Endothelial cell of umbilical vein (primary cell): ENCODE measurements at regions not wholly inside any gene's neighbourhood (a gene's known extent, or its start where the extent isn't known, plus 50 kb on each side); places are given as distances from the start of the nearest gene placed in this dataset.

ENCODE experiments used
- BruUV-seq: library from RNA; stranded (reverse); fragments of 400-500 nt; replicated peaks from 2 replicates; lab custom pipeline; 2021; lab: Mats Ljungman, UMichigan
- CTCF ChIA-PET: fragments of 300-600, 350-600 bp; sonication (Branson Sonifier 250); formaldehyde crosslinking; loops from one replicate; lab custom pipeline; 2021; ENCODE audit warnings: antibody characterized with exemption, inconsistent platforms; lab: Charles Lee
- POLR2A ChIA-PET: fragments of 300-600, 350-600 bp; sonication (Branson Sonifier 250); formaldehyde crosslinking; loops from one replicate; lab custom pipeline; 2021; ENCODE audit warnings: antibody characterized with exemption, inconsistent platforms; lab: Charles Lee
- DNase-seq: peaks from one replicate; pipeline ENCODE4 v3.0.0-alpha.2; 2011; ENCODE audit warnings: low read depth, low spot score
- FAIRE-seq: peaks from 2 replicates; lab custom pipeline; 2011; peaks lifted over from hg19 to GRCh38; lab: Jason Lieb, UNC
- H2AFZ ChIP-seq: 2 replicates; pipeline ENCODE4 v1.6.0; 2012; ENCODE audit warnings: low read depth, low read length, control low read depth, inconsistent platforms
- H3K27ac ChIP-seq: 2 replicates; pipeline ENCODE4 v1.5.1; 2011; ENCODE audit warnings: low read depth, mild to moderate bottlenecking, control low read depth, low read length, moderate library complexity; ENCODE audit not compliant: insufficient read depth
- H3K27me3 ChIP-seq, 2 experiments: 2 replicates each; pipeline versions ENCODE4 v1.6.0 to v1.6.1; 2011; ENCODE audit warnings: low read length in 2 of 2, mixed read lengths in 1 of 2; ENCODE audit not compliant: control insufficient read depth in 2 of 2, insufficient read depth in 2 of 2
- H3K36me3 ChIP-seq, 2 experiments: 2 replicates in 1 of 2; 3 replicates in 1 of 2; pipeline ENCODE4 v1.5.1; 2011; ENCODE audit warnings: low read length in 2 of 2, mild to moderate bottlenecking in 1 of 2, moderate library complexity in 1 of 2; ENCODE audit not compliant: control insufficient read depth in 2 of 2, insufficient read depth in 2 of 2; ENCODE audit errors: extremely low read depth in 1 of 2
- H3K4me1 ChIP-seq: 3 replicates; pipeline ENCODE4 v1.5.1; 2011; ENCODE audit warnings: mild to moderate bottlenecking, low read length; ENCODE audit not compliant: control insufficient read depth, insufficient read depth; ENCODE audit errors: extremely low read depth
- H3K4me2 ChIP-seq: 2 replicates; pipeline ENCODE4 v1.6.1; 2011; ENCODE audit warnings: low read length, control low read depth, mixed read lengths; ENCODE audit not compliant: insufficient read depth
- H3K4me3 ChIP-seq, 3 experiments: fragments of 200-600 bp in 1 of 3; sonication (generic), shearing (Covaris generic) in 1 of 3; replicated peaks in 1 of 3; 2 replicates each; pipeline ENCODE4 v1.5.1; 2011 to 2016; ENCODE audit warnings: control low read depth in 3 of 3, low read length in 3 of 3, mild to moderate bottlenecking in 2 of 3, inconsistent platforms in 1 of 3, low read depth in 1 of 3, moderate library complexity in 1 of 3; ENCODE audit not compliant: insufficient read depth in 1 of 3
- H3K79me2 ChIP-seq: 2 replicates; pipeline ENCODE4 v1.6.0; 2012; ENCODE audit warnings: low read length, inconsistent platforms; ENCODE audit not compliant: control insufficient read depth, insufficient read depth
- H3K9ac ChIP-seq: replicated peaks from 2 replicates; pipeline ENCODE3; 2011; ENCODE audit warnings: low read length, control low read depth; ENCODE audit not compliant: insufficient read depth; ENCODE audit errors: extremely low read depth
- H3K9me1 ChIP-seq: replicated peaks from 3 replicates; pipeline ENCODE4 v1.6.0; 2011; ENCODE audit warnings: mild to moderate bottlenecking, low read length; ENCODE audit not compliant: control insufficient read depth, insufficient read depth; ENCODE audit errors: extremely low read depth
- H3K9me3 ChIP-seq: replicated peaks from 2 replicates; pipeline ENCODE4 v1.5.1; 2012; ENCODE audit warnings: low read length, inconsistent platforms; ENCODE audit not compliant: control insufficient read depth, insufficient read depth
- H4K20me1 ChIP-seq: replicated peaks from 2 replicates; pipeline ENCODE3; 2011; ENCODE audit warnings: mild to moderate bottlenecking, low read length; ENCODE audit not compliant: control insufficient read depth, insufficient read depth; ENCODE audit errors: extremely low read depth
- EZH2 ChIP-seq: IDR thresholded peaks from 2 replicates; pipeline ENCODE4 v1.6.1; 2012; ENCODE audit warnings: borderline replicate concordance, low read depth, mild to moderate bottlenecking, moderate library complexity, low read length, inconsistent platforms; ENCODE audit not compliant: severe bottlenecking
- FOS ChIP-seq: IDR thresholded peaks from 2 replicates; pipeline ENCODE4 v1.6.1; 2011; ENCODE audit warnings: mild to moderate bottlenecking, low read length, moderate library complexity, borderline replicate concordance; ENCODE audit not compliant: insufficient read depth
- GATA2 ChIP-seq: IDR thresholded peaks from 2 replicates; pipeline ENCODE4 v1.7.0; 2011; ENCODE audit warnings: low read depth, mild to moderate bottlenecking, moderate library complexity, mixed read lengths, low read length; ENCODE audit not compliant: insufficient read length, insufficient read depth
- JUN ChIP-seq: IDR thresholded peaks from 2 replicates; pipeline ENCODE4 v1.6.1; 2011; ENCODE audit warnings: borderline replicate concordance, low read depth; ENCODE audit not compliant: insufficient read length, insufficient read depth
- MYC ChIP-seq: IDR thresholded peaks from one replicate; pipeline ENCODE4 v1.6.1; 2011; ENCODE audit warnings: mild to moderate bottlenecking, low read depth, low read length
- POLR2A ChIP-seq: IDR thresholded peaks from 2 replicates; pipeline ENCODE4 v1.6.1; 2012; ENCODE audit warnings: low read depth, mild to moderate bottlenecking, control low read depth, low read length
- POLR2AphosphoS5 ChIP-seq: IDR thresholded peaks from 2 replicates; pipeline ENCODE4 v1.6.1; 2012; ENCODE audit warnings: low read depth, mild to moderate bottlenecking, control low read depth, low read length, moderate library complexity; ENCODE audit not compliant: insufficient read depth
- dilution Hi-C: fragments of 300-500 bp; cut with MboI; formaldehyde crosslinking; loops from one replicate; pipeline ENCODE4 v1.15.0; 2019; ENCODE audit warnings: low sequenced_read_pairs; ENCODE audit not compliant: extremely low pct_ligation_motif_present
- intact Hi-C: fragments of 100-400 bp; cut with micrococcal nuclease; formaldehyde crosslinking; loops from one replicate; pipeline ENCODE4 v1.10.0; 2022
- TF ChIP-seq, protein P1 (sequence below), 2 donors: IDR thresholded peaks; 1 replicate in 1 of 2; 2 replicates in 1 of 2; pipeline ENCODE4 v1.5.1; 2011; ENCODE audit warnings: low read length in 2 of 2, mild to moderate bottlenecking in 2 of 2, moderate library complexity in 2 of 2, control low read depth in 1 of 2, inconsistent platforms in 1 of 2, low read depth in 1 of 2; ENCODE audit not compliant: insufficient read depth in 1 of 2; ENCODE audit errors: extremely low read depth in 1 of 2
- TF ChIP-seq, protein P2 (sequence below): IDR thresholded peaks from 2 replicates; pipeline ENCODE4 v1.6.1; 2011; ENCODE audit not compliant: insufficient read depth, insufficient read length

DNA sequence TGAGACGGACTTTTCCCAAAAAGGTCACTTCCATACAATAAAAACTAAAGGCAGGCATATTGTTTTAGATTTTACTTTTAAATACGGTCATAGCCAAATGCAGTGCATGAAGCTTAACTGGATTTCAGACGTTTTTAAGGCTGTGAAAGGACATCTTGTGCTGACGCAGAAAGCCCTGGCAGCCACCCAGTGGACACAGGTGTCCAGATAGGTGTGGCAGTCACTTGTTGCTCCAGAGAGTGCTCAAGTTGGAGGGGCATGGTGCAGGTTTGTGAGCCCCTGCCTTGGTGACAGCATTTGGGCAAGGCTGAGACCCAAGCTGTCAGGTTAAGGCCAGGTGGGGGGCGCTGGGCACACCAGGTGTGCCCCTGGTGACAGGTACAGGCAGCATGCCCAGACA lies 135.8 kb upstream of the TBL1X start:
- Histone ChIP-seq H3K4me2 (no peak overlapping the region), H3K36me3 (no peaks in the 10 kb centered on the region), H3K27ac (no peak overlapping the region), H3K9me3 (no peaks in the 10 kb centered on the region), H3K4me1 (no peaks in the 10 kb centered on the region), H3K27me3 (no peaks in the 10 kb centered on the region), H3K79me2 (no peaks in the 10 kb centered on the region), H3K9me1 (no peaks in the 10 kb centered on the region), H2AFZ (no peak overlapping the region), H4K20me1 (no peaks in the 10 kb centered on the region), H3K9ac (no peak overlapping the region), H3K4me3 (no peak overlapping the region)
- intact Hi-C loops (no loop called here), dilution Hi-C loops (no loop called here)
- no peak for FAIRE-seq
- TF ChIP-seq JUN (no peak), MYC (no peak), GATA2 (no peak)
- DNase-seq: no peak
- CTCF ChIA-PET: no interaction called here
- POLR2A ChIA-PET: no interaction called here
- no TSS peak for BruUV-seq

DNA sequence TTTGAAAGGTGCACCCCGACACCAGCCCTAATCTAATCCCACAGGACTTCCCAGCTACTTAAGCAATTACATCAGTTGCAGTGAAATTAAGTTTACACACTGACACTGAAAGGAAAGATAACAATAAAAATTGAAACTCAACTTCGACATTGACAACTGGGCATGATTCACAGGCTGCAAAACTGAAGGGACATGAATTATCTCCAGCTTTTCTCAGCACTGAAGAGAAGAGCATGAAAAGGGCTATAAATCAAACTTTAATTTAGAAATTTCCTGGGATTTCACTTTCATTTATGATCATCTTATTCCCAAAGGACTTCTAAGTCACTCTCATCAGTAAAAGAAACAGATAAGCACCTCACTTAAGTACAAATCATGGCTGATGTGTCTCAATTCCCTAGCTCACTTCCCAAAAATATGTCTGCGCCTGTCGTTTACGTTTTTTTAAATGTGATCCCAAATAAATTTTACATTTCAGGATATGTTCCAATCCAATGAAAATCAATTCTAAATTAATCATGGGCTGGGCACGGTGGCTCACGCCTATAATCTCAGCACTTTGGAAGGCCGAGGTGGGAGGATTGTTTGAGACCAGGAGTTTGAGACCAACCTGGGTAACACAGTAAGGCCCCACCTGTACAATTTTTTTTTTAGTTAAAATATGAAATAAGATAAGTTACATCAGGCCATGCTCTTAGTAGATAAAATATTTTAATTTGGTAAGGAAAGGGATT lies 134.4 kb upstream of the TBL1X start:
- no peaks in the 10 kb centered on the region for H3K9me1 ChIP-seq
- POLR2A ChIA-PET: no interaction called here

More for the DNA sequence above, 134.4 kb upstream of the TBL1X start:
- H3K4me1 ChIP-seq: no peaks in the 10 kb centered on the region
- intact Hi-C loops (no loop called here), dilution Hi-C loops (no loop called here)
- no peak for FAIRE-seq
- no peaks in the 10 kb centered on the region for H3K36me3 ChIP-seq
- no peak overlapping the region for H2AFZ ChIP-seq
- TF ChIP-seq JUN (no peak), POLR2AphosphoS5 (no peak), EZH2 (no peak), MYC (no peak), GATA2 (no peak), FOS (no peak), POLR2A (no peak)
- TF ChIP-seq, protein P1, sequence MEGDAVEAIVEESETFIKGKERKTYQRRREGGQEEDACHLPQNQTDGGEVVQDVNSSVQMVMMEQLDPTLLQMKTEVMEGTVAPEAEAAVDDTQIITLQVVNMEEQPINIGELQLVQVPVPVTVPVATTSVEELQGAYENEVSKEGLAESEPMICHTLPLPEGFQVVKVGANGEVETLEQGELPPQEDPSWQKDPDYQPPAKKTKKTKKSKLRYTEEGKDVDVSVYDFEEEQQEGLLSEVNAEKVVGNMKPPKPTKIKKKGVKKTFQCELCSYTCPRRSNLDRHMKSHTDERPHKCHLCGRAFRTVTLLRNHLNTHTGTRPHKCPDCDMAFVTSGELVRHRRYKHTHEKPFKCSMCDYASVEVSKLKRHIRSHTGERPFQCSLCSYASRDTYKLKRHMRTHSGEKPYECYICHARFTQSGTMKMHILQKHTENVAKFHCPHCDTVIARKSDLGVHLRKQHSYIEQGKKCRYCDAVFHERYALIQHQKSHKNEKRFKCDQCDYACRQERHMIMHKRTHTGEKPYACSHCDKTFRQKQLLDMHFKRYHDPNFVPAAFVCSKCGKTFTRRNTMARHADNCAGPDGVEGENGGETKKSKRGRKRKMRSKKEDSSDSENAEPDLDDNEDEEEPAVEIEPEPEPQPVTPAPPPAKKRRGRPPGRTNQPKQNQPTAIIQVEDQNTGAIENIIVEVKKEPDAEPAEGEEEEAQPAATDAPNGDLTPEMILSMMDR (IDR thresholded peaks at IDR 0.05; ENCODE audit: extremely low read depth in 1 of 2, insufficient read depth in 1 of 2, low read depth in 1 of 2, low read length in 2 of 2): no peak
- TF ChIP-seq, protein P2, sequence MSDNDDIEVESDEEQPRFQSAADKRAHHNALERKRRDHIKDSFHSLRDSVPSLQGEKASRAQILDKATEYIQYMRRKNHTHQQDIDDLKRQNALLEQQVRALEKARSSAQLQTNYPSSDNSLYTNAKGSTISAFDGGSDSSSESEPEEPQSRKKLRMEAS: no peak
- no peaks in the 10 kb centered on the region for H3K79me2 ChIP-seq
- no peaks in the 10 kb centered on the region for H3K9me3 ChIP-seq
- no peaks in the 10 kb centered on the region for H3K27me3 ChIP-seq
- CTCF ChIA-PET: no interaction called here
- BruUV-seq: no TSS peak
- DNase-seq: no peak
- no peak overlapping the region for H3K27ac ChIP-seq
- H3K4me2 ChIP-seq: no peak overlapping the region
- H4K20me1 ChIP-seq: no peaks in the 10 kb centered on the region
- H3K4me3 ChIP-seq: no peak overlapping the region
- no peak overlapping the region for H3K9ac ChIP-seq
